ENCODE measurements at regions not wholly inside any gene's neighbourhood (a gene's known extent, or its start where the extent isn't known, plus 50 kb on each side); places are given as distances from the start of the nearest gene placed in this dataset.

DNA sequence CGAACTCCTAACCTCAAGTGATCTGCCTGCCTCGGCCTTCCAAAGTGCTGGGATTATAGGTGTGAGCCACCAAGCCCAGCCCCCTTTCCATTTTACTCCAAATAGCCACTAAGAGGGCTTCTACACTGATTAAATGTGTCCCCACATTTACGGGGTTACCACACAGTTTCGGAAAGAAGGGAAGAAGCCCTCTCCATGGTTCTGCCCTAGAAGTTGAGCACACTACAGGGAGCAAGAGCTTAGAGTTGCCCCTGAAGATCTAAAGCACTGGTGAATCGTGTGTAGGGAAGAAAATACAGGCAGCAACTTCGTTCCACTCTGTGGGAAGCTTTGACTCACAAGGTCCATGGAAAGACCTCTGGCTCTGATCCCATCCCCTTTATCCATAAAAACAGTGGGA is 133.0 kb upstream of the PRKCQ start (continued):
- TF ChIP-seq, protein P1, sequence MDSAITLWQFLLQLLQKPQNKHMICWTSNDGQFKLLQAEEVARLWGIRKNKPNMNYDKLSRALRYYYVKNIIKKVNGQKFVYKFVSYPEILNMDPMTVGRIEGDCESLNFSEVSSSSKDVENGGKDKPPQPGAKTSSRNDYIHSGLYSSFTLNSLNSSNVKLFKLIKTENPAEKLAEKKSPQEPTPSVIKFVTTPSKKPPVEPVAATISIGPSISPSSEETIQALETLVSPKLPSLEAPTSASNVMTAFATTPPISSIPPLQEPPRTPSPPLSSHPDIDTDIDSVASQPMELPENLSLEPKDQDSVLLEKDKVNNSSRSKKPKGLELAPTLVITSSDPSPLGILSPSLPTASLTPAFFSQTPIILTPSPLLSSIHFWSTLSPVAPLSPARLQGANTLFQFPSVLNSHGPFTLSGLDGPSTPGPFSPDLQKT (CRISPR knock-in tag; IDR thresholded peaks at IDR 0.05; ENCODE audit: borderline replicate concordance): no peak
- TF ChIP-seq, protein P2, sequence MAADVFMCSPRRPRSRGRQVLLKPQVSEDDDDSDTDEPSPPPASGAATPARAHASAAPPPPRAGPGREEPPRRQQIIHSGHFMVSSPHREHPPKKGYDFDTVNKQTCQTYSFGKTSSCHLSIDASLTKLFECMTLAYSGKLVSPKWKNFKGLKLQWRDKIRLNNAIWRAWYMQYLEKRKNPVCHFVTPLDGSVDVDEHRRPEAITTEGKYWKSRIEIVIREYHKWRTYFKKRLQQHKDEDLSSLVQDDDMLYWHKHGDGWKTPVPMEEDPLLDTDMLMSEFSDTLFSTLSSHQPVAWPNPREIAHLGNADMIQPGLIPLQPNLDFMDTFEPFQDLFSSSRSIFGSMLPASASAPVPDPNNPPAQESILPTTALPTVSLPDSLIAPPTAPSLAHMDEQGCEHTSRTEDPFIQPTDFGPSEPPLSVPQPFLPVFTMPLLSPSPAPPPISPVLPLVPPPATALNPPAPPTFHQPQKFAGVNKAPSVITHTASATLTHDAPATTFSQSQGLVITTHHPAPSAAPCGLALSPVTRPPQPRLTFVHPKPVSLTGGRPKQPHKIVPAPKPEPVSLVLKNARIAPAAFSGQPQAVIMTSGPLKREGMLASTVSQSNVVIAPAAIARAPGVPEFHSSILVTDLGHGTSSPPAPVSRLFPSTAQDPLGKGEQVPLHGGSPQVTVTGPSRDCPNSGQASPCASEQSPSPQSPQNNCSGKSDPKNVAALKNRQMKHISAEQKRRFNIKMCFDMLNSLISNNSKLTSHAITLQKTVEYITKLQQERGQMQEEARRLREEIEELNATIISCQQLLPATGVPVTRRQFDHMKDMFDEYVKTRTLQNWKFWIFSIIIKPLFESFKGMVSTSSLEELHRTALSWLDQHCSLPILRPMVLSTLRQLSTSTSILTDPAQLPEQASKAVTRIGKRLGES (CRISPR knock-in tag; IDR thresholded peaks at IDR 0.05; ENCODE audit: borderline replicate concordance): no peak
- TF ChIP-seq ZNF34 (CRISPR knock-in tag; IDR thresholded peaks at IDR 0.05; ENCODE audit: borderline replicate concordance): no peak

DNA sequence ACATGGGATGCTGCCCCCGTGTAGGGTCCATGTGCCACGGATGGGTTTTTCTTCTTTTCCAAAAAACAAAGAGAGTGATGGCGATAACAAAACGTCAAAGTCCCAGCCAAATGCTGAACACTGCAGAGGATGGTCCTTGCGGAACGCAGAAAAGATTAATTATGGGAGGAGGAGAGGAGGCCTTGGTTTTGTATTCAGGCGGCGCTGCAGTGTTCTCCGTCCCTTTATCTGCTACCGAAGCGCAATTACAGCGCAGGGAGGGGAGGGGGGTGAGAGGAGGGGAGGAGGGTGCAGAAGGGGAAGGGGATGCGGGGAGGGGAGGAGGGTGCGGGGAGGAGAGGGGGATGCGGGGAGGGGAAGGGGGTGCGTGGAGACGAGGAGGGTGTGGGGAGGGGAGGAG is 131.8 kb upstream of the PRKCQ start:
- FAIRE-seq: no peak
- intact Hi-C loops (cut with micrococcal nuclease; ENCODE audit: unreplicated experiment): no loop called here
- Histone ChIP-seq H3K27me3 (ENCODE audit: control insufficient read depth in 1 of 2, insufficient read depth in 2 of 2, low read length in 2 of 2) (no peaks in the 10 kb centered on the region), H3K4me2 (ENCODE audit: low read depth, low read length) (no peak overlapping the region), H3K4me3 (replicated peaks in 1 of 3; ENCODE audit: insufficient read depth in 1 of 3, low read depth in 2 of 3, low read length in 3 of 3) (no peak overlapping the region), H4K20me1 (ENCODE audit: insufficient read depth, low read length) (no peaks in the 10 kb centered on the region), H3K36me3 (replicated peaks in 1 of 2; ENCODE audit: control insufficient read depth in 1 of 2, insufficient read depth in 2 of 2, low read length in 2 of 2) (no peaks in the 10 kb centered on the region), H3K79me2 (ENCODE audit: insufficient read depth, low read length) (no peaks in the 10 kb centered on the region), H3K9ac (ENCODE audit: insufficient read depth, low read depth, low read length) (no peak overlapping the region), H3K27ac (ENCODE audit: extremely low read length, insufficient read depth, low read length) (no peak overlapping the region), H2AFZ (ENCODE audit: low read length) (no peak overlapping the region), H3K4me1 (ENCODE audit: insufficient read depth, low read length) (peaks cover 11% of the 10 kb centered on the region), H3K9me3 (ENCODE audit: low read length) (no peaks in the 10 kb centered on the region)
- in situ Hi-C loops (cut with HindIII; ENCODE audit: extremely low pct_ligation_motif_present, low pct_unique_long_range_greater_than_20kb): no loop called here
- 66% methylated on average over 17 of the region's 17 CpGs for whole genome bisulfite sequencing (ENCODE audit: low lambda C conversion rate)
- CTCF ChIA-PET (ENCODE audit: low intra/inter-chr PET ratio, low total read pairs): no interaction called here
- DNase-seq (ENCODE audit: low spot score): no peak
- POLR2A ChIA-PET: no interaction called here
- no peak for TF ChIP-seq SATB2 (CRISPR knock-in tag; IDR thresholded peaks at IDR 0.05)
- TF ChIP-seq ZBTB20 (CRISPR knock-in tag; IDR thresholded peaks at IDR 0.05; ENCODE audit: borderline replicate concordance, low read depth): no peak
- TF ChIP-seq CHCHD3 (CRISPR knock-in tag; IDR thresholded peaks at IDR 0.05): no peak
- TF ChIP-seq TOPORS (CRISPR knock-in tag; IDR thresholded peaks at IDR 0.05): no peak
- TF ChIP-seq ETV5 (CRISPR knock-in tag; IDR thresholded peaks at IDR 0.05; ENCODE audit: borderline replicate concordance): no peak
- TF ChIP-seq NFRKB (IDR thresholded peaks at IDR 0.05): no peak
- no peak for TF ChIP-seq NAIF1 (CRISPR knock-in tag; IDR thresholded peaks at IDR 0.05; ENCODE audit: borderline replicate concordance)
- TF ChIP-seq SKI (IDR thresholded peaks at IDR 0.05; ENCODE audit: partially characterized antibody): no peak
- no peak for TF ChIP-seq ZNF577 (CRISPR knock-in tag; IDR thresholded peaks at IDR 0.05; ENCODE audit: borderline replicate concordance, low read depth)
- no peak for ATAC-seq
- BruUV-seq (replicated peaks): no TSS peak
